ENCODE measurements at regions not wholly inside any gene's neighbourhood (a gene's known extent, or its start where the extent isn't known, plus 50 kb on each side); places are given as distances from the start of the nearest gene placed in this dataset.
"Not testable (repeated sequence)": the region's sequence is repeated elsewhere in the genome, so short reads cannot be mapped to it uniquely, and the experiment has no call there.

DNA sequence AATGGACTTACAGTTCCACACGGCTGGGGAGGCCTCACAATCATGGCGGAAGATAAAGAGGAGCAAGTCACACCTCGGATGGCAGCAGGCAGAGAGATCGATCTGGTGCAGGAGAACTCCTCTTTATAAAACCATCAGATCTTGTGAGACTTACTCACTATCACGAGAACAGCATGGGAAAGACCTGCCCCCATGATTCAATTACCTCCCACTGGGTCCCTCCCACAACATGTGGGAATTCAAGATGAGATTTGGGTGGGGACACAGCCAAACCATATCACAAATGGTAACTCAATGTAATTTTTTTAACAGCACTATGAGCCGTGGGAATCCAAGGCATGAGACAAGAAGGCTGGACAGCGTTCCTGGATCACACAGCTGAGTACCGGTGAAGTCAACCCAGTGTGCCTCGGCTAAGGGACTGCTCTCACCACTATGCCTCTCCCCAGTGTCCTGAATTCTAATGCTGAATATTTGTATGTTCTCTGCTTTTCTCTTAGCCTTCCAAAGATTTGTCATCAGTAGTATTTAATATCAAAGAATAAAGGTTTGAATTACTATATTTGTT lies 84.3 kb downstream of the IRS2 start:
- DNase-seq: not testable (repeated sequence)

- DNase-seq: peak; percentile 80
These were observed 86.2 kb downstream of the IRS2 start for GRCh38 chr13:109700176-109700575.

DNA sequence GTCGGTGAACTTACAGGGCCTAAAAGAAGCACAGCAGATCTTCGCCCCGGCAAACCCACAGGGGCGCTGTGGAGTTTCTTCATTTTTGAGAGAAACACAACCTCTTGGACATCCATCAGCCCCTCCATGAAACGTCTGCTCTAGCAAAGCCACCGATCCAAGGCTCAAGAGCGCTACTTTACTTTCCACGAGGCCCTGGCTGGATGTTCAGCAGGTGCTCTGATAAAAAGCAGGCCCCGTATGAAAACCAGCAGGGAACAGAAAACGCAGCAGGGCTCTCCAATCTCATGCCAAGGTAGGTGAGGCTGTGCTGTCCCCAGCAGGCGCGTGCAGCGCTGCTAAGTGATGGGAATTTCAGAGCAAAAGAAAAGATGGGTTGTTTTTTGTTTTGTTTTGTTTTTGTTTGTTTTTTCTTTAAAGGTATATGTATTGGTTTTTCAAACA lies 86.7 kb downstream of the IRS2 start:
- no peak for DNase-seq

DNA sequence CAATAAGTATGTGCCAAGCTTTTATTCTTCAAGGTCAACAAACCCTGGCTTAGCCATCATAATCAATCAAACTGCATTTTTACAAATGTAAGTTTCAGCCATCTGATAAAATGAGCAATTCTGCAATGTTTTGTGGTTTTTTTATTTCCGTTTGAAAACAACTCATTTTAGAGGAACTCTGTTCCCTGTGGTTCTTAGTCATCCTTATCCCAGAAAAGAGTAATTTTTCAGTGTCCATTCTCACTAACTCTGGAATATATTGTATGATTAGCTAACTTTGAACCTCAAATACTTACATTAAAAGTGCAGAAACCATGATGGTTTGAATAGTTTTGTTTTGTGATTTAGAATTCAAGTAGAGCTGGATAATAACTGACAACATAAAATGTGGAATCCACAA lies 87.6 kb downstream of the IRS2 start:
- DNase-seq: peak; percentile 91

DNA sequence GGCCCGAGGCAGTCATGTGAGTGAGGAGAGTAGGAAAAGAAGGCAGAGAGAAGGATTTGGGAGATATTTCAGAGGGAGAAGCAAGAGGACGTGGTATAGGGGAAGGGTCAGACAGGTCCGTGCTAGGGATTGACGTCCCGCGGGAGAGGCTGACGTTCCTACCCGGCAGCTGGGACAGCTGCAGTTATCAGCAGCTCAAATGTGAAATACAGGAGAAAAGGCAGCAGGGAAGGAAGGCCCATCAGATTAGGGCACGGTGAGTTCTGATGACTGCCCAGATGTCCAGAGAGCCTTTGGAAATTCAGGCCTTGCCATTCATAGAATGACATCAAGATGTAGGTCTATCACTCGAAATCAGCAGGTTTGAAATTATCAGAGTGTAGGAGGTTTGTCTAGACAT lies 88.4 kb downstream of the IRS2 start:
- DNase-seq: no peak

- DNase-seq: no peak
These were observed 90.8 kb downstream of the IRS2 start for GRCh38 chr13:109695402-109696190.

DNA sequence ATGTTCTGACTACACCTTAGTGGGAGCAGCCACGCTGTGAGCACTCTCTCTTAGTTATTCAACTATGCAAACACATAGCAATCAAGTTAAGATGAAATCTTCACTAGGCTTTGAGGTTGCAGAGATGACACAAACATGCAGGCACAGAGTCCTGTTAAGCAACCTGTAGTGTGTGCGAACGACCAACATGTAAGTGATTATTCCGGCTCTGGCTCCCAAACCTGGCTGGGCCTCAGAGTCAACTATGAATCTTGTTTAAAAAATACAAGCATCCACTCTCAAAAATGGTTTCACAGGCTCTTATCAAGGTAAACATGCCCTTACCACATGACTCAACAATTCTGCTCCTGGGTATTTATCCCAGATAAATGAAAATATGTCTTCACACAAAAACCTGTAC lies 91.4 kb downstream of the IRS2 start:
- no peak for DNase-seq

DNA sequence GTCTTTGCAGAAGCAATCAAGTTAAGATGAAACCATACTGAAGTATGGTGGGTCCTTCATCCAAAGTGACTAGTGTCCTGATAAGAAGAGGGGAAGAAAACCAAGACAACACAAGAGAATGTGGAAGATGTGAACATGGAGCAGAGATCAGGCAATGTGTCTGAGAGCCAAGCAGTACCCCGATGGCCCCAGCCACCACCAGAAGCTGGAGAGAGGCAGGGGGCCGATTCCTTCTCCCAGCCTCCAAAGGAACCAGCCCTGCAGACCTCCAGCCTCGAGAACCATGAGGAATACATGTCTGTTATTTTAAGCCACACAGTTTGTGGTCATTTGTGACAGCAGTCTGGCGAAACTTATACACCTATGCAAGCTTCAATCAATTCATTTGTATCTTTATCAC lies 93.2 kb downstream of the IRS2 start:
- no peak for DNase-seq

DNA sequence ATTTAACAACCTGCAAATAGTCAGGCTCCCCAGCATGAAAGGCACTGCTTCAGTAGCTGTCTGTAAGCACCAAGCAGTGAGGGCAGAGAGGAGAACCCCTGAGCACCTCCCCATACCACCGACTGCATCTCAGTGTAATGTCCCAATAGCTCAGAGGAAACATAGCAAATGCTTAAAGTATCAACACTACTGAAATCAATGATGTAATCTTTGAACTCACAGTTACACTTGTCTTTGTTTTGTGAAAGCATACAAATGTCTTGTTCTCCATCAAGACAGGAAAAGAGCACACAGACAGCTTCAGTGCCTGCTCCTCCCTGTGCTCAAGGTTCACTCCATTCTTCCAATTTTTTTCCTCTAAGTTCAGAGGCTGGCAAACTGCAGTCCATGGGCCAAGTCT lies 94.7 kb downstream of the IRS2 start:
- DNase-seq: no peak

DNA sequence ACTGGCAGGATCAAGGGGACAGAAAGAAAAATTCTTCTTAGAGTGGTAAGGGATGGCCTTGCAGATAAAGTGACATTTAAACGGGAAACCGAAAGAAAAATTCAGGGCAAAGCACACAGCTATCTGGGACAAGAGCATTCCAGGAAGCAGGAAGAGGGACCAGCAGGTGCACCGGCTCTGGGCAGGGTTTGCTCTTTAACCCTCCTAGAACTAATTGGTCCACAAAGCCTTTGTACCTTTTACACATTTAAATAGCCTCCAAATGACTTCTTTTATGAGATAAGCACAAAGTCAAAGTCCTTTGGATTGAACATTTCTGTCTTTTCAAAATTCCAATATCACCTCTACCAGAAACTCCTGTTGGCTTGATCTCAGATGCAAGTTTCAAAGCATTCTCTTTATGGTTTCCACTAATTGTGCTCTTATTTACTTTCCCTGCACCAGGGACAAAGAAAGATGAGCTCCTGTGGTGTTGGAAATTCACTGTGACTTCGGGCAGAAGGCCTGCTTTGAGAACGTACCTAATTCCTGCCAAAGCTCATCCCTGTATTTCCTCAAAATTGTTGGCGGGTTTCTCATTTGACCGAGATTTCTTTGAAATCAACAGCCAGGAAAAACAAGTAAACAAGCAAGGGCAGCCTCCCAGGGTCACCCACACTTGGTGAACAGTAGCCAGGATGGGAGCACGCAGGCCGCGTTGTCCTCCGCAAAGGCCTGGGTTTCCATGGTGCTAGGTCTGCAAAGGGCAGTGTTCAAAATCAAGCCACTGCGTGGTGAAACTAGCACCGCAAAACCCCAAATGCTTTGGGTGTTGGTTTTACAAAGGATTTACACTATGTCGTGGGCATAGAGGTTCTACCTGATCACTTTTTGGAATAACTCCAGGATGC lies 98.6 kb downstream of the IRS2 start:
- no peak for DNase-seq

GRCh38 chr13:109685203-109685602 lies 101.2 kb downstream of the IRS2 start:
- DNase-seq: no peak

- DNase-seq: peak; percentile 8
These were observed 101.6 kb downstream of the IRS2 start for GRCh38 chr13:109684824-109685202.

DNA sequence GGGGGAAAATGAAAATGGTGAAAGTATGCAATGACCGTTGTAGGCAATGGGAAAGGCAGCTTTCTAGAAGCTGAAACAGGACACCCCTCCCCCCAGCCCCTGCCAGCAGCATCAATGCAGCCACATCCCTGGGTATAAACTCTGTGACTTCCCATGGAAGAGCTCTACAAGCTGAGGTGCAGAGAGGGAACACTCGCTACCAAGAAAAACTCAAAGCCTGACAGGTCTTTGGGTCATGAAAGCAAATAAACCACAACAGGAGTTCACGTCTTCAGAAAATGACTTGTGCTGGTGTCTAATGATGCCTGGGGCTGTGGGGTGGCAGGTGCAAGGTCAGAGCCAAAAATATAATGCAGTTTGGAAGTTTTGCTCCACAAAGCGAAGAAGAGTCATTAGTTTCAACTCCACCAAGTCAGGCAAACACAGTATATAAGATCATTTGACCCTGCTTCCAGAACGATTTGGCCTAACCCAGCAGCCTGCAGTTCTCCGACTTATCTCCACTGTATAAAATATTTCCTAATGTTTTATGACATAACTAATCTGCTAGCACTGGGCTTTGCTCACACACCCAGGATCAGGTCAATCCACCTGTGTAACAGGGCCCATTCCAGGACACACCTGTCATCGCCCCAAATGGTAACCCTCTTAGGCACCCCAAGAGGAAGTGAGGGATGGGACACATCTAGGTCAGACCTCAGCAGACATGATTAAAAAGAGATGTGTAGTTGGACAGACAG lies 102.1 kb downstream of the IRS2 start:
- DNase-seq: no peak

- DNase-seq: no peak
These were observed 103.7 kb downstream of the IRS2 start for GRCh38 chr13:109682534-109683244.

DNA sequence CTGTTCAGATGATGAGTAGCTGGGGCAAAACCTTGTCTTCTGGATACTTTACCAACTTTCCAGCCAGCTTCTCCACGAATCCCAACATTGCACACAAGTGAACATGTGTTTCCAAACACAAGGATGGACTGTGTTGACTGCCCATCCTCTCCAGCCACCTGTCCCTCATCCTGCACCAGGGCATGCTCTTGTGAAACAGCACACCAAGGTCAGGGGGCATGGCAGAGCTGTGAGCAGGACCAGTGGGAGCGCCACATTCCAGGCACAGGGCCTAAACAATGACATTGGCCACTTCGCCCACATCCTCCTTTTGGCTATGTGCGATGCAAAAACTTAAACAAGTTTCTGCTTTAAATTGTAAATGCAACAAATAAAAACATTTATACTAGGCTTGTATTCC lies 105.5 kb downstream of the IRS2 start:
- no peak for DNase-seq

DNA sequence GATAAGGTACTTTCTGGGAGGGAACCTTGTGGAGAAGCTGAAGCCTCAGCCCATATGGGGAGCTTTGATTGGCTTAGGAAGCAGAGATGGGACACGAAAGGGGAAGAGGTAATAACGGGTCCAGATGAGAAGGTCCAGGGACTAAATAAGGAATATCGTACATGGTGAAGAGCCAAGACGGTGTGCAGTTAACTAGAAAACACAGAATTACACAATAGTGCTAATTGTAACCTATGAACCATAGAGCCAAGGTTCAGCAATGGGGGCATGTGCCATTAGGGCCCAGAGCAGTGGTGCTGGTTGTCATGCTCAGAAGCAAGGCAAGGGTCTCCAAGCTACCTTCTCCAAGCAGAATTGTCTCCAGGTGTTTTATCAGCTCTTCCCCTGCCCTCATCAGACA lies 106.1 kb downstream of the IRS2 start:
- no peak for DNase-seq

- DNase-seq: no peak
These were observed 107.9 kb downstream of the IRS2 start for GRCh38 chr13:109678459-109678858.

GRCh38 chr13:109677206-109677605 lies 109.2 kb downstream of the IRS2 start:
- no peak for DNase-seq

DNA sequence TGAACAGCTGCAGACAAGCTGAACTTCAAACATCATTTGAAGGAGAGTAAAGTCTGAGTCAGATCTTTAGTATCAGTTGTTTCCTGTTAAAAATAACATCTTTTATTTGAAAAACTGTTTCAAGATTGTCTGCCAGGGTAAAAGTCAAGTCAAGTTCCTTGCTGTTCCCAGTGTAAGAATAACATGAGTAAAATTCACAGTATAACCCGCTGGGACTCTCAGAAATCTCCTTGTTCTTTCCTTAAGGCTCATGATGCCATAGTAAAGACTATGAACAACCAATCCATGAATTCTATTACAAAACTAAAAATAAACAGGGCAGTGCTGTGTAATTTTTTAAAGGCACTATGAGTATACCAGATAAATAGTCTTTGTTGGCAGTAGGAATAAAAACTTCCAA lies 112.9 kb downstream of the IRS2 start:
- no peak for DNase-seq

- peak; percentile 13 for DNase-seq
These were observed 113.8 kb downstream of the IRS2 start for GRCh38 chr13:109672545-109672944.

GRCh38 chr13:109671919-109672318 lies 114.5 kb downstream of the IRS2 start:
- DNase-seq: no peak

DNA sequence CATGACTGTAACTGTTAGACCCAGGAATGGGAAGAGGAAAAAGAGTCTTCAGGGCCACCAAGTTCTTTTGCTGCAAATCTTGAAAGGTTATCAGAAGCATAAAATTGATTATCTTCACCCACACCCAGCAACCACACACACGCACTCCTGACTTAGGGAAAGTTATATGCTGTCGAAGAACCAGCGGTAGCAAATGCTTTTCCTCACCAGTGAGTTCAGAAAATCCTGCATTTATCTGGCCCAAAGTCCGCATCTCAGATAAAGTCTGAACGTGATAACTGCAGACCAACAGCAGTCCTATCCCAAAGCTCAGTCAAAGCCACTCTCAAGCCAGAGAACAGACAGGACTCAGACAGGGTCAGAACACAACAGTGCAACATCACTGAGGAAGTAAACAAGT lies 115.6 kb downstream of the IRS2 start:
- DNase-seq: no peak

Data from fibroblast of skin of abdomen (primary cell).